Endometrium (tissue), 2 donors: ENCODE measurements at regions not wholly inside any gene's neighbourhood (a gene's known extent, or its start where the extent isn't known, plus 50 kb on each side); places are given as distances from the start of the nearest gene placed in this dataset.

Experiments used
- FAIRE-seq: peaks from 2 replicates; lab custom pipeline; 2012; peaks lifted over from hg19 to GRCh38; lab: Jason Lieb, UNC
- donor health status: control.
- donor health status: control.

- FAIRE-seq: no peak
These were observed 373.0 kb downstream of the MID1IP1 start for GRCh38 chrX:39174241-39174771.

- FAIRE-seq: no peak
These were observed 373.6 kb downstream of the MID1IP1 start for GRCh38 chrX:39174772-39175417.

GRCh38 chrX:39175418-39176057 is 374.3 kb downstream of the MID1IP1 start:
- no peak for FAIRE-seq

- FAIRE-seq: no peak
These were observed 374.8 kb downstream of the MID1IP1 start for GRCh38 chrX:39176105-39176504.

GRCh38 chrX:39189431-39189830 is 388.2 kb downstream of the MID1IP1 start:
- no peak for FAIRE-seq

- no peak for FAIRE-seq
These were observed 393.4 kb downstream of the MID1IP1 start for GRCh38 chrX:39194673-39195072.

GRCh38 chrX:39195156-39195555 is 393.9 kb downstream of the MID1IP1 start:
- no peak for FAIRE-seq

GRCh38 chrX:39196192-39197102 is 395.2 kb downstream of the MID1IP1 start:
- FAIRE-seq: no peak

- FAIRE-seq: no peak
These were observed 398.2 kb downstream of the MID1IP1 start for GRCh38 chrX:39199429-39199828.

GRCh38 chrX:39201305-39201990 is 400.2 kb downstream of the MID1IP1 start:
- no peak for FAIRE-seq

- no peak for FAIRE-seq
These were observed 401.4 kb downstream of the MID1IP1 start for GRCh38 chrX:39202641-39203040.

GRCh38 chrX:39203427-39203826 is 402.2 kb downstream of the MID1IP1 start:
- no peak for FAIRE-seq

GRCh38 chrX:39204353-39204752 is 403.1 kb downstream of the MID1IP1 start:
- no peak for FAIRE-seq

- FAIRE-seq: no peak
These were observed 403.7 kb downstream of the MID1IP1 start for GRCh38 chrX:39204945-39205344.

GRCh38 chrX:39205467-39205866 is 404.2 kb downstream of the MID1IP1 start:
- FAIRE-seq: no peak

GRCh38 chrX:39206399-39207145 is 405.3 kb downstream of the MID1IP1 start:
- no peak for FAIRE-seq

- FAIRE-seq: no peak
These were observed 410.2 kb downstream of the MID1IP1 start for GRCh38 chrX:39211501-39211900.

- no peak for FAIRE-seq
These were observed 411.2 kb downstream of the MID1IP1 start for GRCh38 chrX:39212456-39212855.

GRCh38 chrX:39214387-39215126 is 413.3 kb downstream of the MID1IP1 start:
- no peak for FAIRE-seq

- FAIRE-seq: no peak
These were observed 419.7 kb downstream of the MID1IP1 start for GRCh38 chrX:39220952-39221351.
